ENCODE measurements at regions not wholly inside any gene's neighbourhood (a gene's known extent, or its start where the extent isn't known, plus 50 kb on each side); places are given as distances from the start of the nearest gene placed in this dataset.

DNA sequence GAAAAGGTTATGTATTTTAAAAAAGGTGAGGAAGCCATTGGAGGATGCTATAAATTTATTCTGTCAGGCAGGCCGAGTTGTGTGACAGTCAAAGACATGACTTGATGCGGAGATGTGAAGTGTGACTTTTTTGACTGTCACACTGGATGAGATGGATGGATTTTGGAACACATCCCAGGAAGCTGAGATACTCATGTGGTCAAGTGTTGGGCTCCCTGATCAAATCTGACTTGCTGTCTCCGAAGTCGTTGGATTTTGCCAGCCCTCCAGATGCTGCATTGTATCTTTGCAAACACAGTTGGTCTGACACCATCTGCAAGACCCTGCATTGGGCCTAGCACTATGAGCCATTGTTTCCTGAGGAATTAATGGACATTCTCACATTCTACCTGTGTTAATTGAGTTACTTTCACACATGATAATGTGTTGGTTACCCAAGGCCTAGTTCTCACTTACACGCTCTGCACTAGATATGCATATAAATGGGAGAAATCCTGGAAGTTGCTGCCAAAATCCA is 204.0 kb upstream of the PRKD1 start:
- no peaks in the 10 kb centered on the region for H3K4me1 ChIP-seq (ENCODE audit: control insufficient read depth, insufficient read depth, low read length)
- H3K4me3 ChIP-seq (ENCODE audit: low read depth, low read length): no peak overlapping the region
- H3K9ac ChIP-seq (ENCODE audit: low read depth, low read length): no peak overlapping the region
- H3K36me3 ChIP-seq (ENCODE audit: control insufficient read depth, insufficient read depth, low read length): no peaks in the 10 kb centered on the region
- no peaks in the 10 kb centered on the region for H3K9me3 ChIP-seq (ENCODE audit: control insufficient read depth, insufficient read depth, low read length)
- no peaks in the 10 kb centered on the region for H3K27me3 ChIP-seq (ENCODE audit: control insufficient read depth, insufficient read depth, low read length)

DNA sequence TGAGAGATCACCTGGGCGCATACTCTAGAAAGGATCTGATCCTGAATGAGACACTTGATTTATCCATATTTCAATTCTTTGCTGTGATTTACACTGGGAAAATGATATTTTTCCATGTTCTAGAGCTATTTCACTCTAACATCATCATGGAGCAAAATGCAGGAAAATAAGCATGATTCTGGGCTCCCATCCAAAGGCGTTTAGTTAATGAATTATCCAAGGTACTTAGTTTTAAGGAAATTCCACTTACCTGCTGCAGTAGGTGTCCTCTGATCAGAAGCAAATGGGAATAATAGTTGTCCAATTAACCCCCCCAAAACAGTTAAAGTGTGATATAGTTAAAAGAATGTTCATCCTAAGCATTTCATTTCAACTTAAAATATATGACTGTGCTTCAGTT is 204.5 kb upstream of the PRKD1 start:
- Histone ChIP-seq H3K4me1 (ENCODE audit: control insufficient read depth, insufficient read depth, low read length) (no peaks in the 10 kb centered on the region), H3K36me3 (ENCODE audit: control insufficient read depth, insufficient read depth, low read length) (no peaks in the 10 kb centered on the region), H3K27me3 (ENCODE audit: control insufficient read depth, insufficient read depth, low read length) (no peaks in the 10 kb centered on the region), H3K9me3 (ENCODE audit: control insufficient read depth, insufficient read depth, low read length) (no peaks in the 10 kb centered on the region), H3K4me3 (ENCODE audit: low read depth, low read length) (no peak overlapping the region), H3K9ac (ENCODE audit: low read depth, low read length) (no peak overlapping the region)

GRCh38 chr14:30134936-30135335 is 207.3 kb upstream of the PRKD1 start:
- Histone ChIP-seq H3K9me3 (ENCODE audit: control insufficient read depth, insufficient read depth, low read length) (no peaks in the 10 kb centered on the region), H3K4me3 (ENCODE audit: low read depth, low read length) (no peak overlapping the region), H3K4me1 (ENCODE audit: control insufficient read depth, insufficient read depth, low read length) (no peaks in the 10 kb centered on the region), H3K36me3 (ENCODE audit: control insufficient read depth, insufficient read depth, low read length) (no peaks in the 10 kb centered on the region), H3K9ac (ENCODE audit: low read depth, low read length) (no peak overlapping the region), H3K27me3 (ENCODE audit: control insufficient read depth, insufficient read depth, low read length) (no peaks in the 10 kb centered on the region)

DNA sequence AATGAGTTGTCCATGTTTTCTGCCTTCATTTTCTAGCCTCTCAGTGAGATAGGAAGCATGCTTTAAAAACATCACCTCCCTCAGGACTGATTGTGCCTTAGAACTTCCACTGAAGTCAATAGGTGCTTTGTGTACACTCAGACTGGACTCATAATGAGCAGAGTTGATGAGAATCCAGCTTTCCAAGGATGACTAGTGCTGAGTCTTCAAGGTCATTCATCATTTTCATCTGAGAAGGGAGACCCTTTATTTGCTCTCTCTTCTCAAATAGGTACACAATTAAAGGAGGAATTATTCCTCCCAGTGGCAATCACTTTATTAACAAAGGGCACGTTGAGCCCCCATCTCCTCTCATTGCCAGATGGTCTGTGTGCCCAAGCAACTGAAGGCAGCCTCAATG is 210.9 kb upstream of the PRKD1 start:
- Histone ChIP-seq H3K4me3 (ENCODE audit: low read depth, low read length) (no peak overlapping the region), H3K4me1 (ENCODE audit: control insufficient read depth, insufficient read depth, low read length) (no peaks in the 10 kb centered on the region), H3K9ac (ENCODE audit: low read depth, low read length) (no peak overlapping the region), H3K27me3 (ENCODE audit: control insufficient read depth, insufficient read depth, low read length) (no peaks in the 10 kb centered on the region), H3K36me3 (ENCODE audit: control insufficient read depth, insufficient read depth, low read length) (no peaks in the 10 kb centered on the region), H3K9me3 (ENCODE audit: control insufficient read depth, insufficient read depth, low read length) (no peaks in the 10 kb centered on the region)

DNA sequence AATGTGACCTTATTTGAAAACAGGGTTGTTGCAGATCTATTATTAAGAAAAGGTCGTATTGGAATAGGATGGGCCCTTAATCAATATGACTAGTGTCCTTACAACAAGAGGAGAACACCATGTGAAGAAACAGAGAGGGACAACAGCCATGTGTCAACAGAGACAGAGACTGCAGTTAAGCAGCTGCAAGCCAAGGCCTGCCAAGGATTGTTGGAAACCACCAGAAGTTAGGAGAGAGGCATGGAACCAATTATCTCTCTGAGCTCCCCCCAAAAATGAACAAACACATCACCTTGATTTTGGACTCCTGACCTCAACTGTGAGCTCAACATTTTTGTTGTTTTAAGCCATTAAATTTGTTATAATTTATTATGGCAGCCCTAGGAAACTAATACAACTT is 214.6 kb upstream of the PRKD1 start:
- H3K36me3 ChIP-seq (ENCODE audit: control insufficient read depth, insufficient read depth, low read length): no peaks in the 10 kb centered on the region
- H3K27me3 ChIP-seq (ENCODE audit: control insufficient read depth, insufficient read depth, low read length): no peaks in the 10 kb centered on the region
- no peaks in the 10 kb centered on the region for H3K4me1 ChIP-seq (ENCODE audit: control insufficient read depth, insufficient read depth, low read length)
- H3K9ac ChIP-seq (ENCODE audit: low read depth, low read length): no peak overlapping the region
- no peaks in the 10 kb centered on the region for H3K9me3 ChIP-seq (ENCODE audit: control insufficient read depth, insufficient read depth, low read length)
- no peak overlapping the region for H3K4me3 ChIP-seq (ENCODE audit: low read depth, low read length)

- Histone ChIP-seq H3K9ac (ENCODE audit: low read depth, low read length) (no peak overlapping the region), H3K4me1 (ENCODE audit: control insufficient read depth, insufficient read depth, low read length) (no peaks in the 10 kb centered on the region), H3K9me3 (ENCODE audit: control insufficient read depth, insufficient read depth, low read length) (no peaks in the 10 kb centered on the region), H3K4me3 (ENCODE audit: low read depth, low read length) (no peak overlapping the region), H3K27me3 (ENCODE audit: control insufficient read depth, insufficient read depth, low read length) (no peaks in the 10 kb centered on the region), H3K36me3 (ENCODE audit: control insufficient read depth, insufficient read depth, low read length) (no peaks in the 10 kb centered on the region)
Observed at GRCh38 chr14:30143627-30144026, 216.0 kb upstream of the PRKD1 start.

DNA sequence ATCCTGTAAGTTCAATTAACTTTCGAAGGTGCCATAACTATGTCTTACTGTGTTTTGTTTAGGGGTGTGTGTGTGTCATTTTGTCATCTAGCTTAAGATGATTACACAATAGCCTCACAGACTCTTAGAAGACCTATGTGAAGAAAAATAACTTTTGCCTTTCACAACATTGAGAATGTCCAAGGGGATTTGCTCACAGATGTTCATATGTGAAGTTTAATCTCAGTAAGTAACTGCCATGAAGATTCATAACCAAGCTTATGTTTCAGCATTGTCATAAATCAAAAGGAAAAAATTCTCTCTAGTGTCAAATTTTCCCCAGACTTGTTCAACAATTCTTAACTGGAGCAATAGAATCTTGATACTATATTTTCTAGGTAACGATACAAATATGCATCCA is 226.1 kb upstream of the PRKD1 start:
- no peak overlapping the region for H3K9ac ChIP-seq (ENCODE audit: low read depth, low read length)
- H3K9me3 ChIP-seq (ENCODE audit: control insufficient read depth, insufficient read depth, low read length): no peaks in the 10 kb centered on the region
- no peak overlapping the region for H3K4me3 ChIP-seq (ENCODE audit: low read depth, low read length)
- no peaks in the 10 kb centered on the region for H3K36me3 ChIP-seq (ENCODE audit: control insufficient read depth, insufficient read depth, low read length)
- peaks cover 2% of the 10 kb centered on the region for H3K4me1 ChIP-seq (ENCODE audit: control insufficient read depth, insufficient read depth, low read length)
- peaks cover 2% of the 10 kb centered on the region for H3K27me3 ChIP-seq (ENCODE audit: control insufficient read depth, insufficient read depth, low read length)

DNA sequence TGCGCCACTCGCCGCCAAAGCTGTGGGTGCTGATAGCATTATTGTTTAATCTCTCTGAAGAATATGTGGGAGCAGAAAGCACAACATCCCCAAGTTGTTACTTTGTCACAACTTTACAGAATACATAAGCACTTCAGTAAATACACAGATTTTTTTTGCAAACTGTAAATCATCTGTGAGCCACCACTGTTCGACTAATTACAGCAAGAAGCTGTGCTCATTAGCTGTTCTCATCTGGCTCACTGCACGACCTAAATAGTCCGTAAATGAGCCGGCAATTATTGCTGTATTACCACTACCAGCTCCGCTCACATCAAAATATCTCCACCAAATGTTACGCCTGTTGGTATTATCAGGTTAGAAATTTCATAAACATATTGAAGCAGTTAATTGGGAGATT is 228.9 kb upstream of the PRKD1 start:
- Histone ChIP-seq H3K9me3 (ENCODE audit: control insufficient read depth, insufficient read depth, low read length) (no peaks in the 10 kb centered on the region), H3K27me3 (ENCODE audit: control insufficient read depth, insufficient read depth, low read length) (peaks cover 8% of the 10 kb centered on the region), H3K36me3 (ENCODE audit: control insufficient read depth, insufficient read depth, low read length) (no peaks in the 10 kb centered on the region), H3K4me3 (ENCODE audit: low read depth, low read length) (no peak overlapping the region), H3K9ac (ENCODE audit: low read depth, low read length) (no peak overlapping the region), H3K4me1 (ENCODE audit: control insufficient read depth, insufficient read depth, low read length) (peaks cover 2% of the 10 kb centered on the region)

- H3K27me3 ChIP-seq (ENCODE audit: control insufficient read depth, insufficient read depth, low read length): peaks cover 8% of the 10 kb centered on the region
- no peak overlapping the region for H3K9ac ChIP-seq (ENCODE audit: low read depth, low read length)
- H3K4me3 ChIP-seq (ENCODE audit: low read depth, low read length): no peak overlapping the region
- no peaks in the 10 kb centered on the region for H3K9me3 ChIP-seq (ENCODE audit: control insufficient read depth, insufficient read depth, low read length)
- H3K4me1 ChIP-seq (ENCODE audit: control insufficient read depth, insufficient read depth, low read length): peaks cover 2% of the 10 kb centered on the region
- H3K36me3 ChIP-seq (ENCODE audit: control insufficient read depth, insufficient read depth, low read length): no peaks in the 10 kb centered on the region
Observed at GRCh38 chr14:30158299-30158698, 230.7 kb upstream of the PRKD1 start.

DNA sequence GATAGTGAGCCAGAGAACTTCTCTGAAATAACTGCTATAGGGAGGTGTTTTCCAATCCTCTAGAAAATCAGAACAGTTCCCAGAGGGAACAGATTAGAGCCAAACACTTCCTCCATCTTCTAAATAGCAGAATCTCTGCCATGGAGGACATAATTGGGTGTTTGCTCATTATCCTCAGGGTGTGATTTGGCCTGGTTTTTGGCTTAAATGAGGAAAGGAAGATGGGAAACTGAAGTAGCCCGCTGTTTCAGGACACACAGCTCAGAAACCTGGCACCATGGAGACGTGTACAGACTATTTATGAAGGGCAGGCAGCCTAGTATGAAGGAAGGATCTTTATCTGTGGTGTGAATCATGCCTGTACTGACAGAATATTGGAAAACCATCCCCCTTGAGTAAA is 231.7 kb upstream of the PRKD1 start:
- Histone ChIP-seq H3K4me1 (ENCODE audit: control insufficient read depth, insufficient read depth, low read length) (peaks cover 2% of the 10 kb centered on the region), H3K9ac (ENCODE audit: low read depth, low read length) (no peak overlapping the region), H3K9me3 (ENCODE audit: control insufficient read depth, insufficient read depth, low read length) (no peaks in the 10 kb centered on the region), H3K4me3 (ENCODE audit: low read depth, low read length) (no peak overlapping the region), H3K36me3 (ENCODE audit: control insufficient read depth, insufficient read depth, low read length) (no peaks in the 10 kb centered on the region), H3K27me3 (ENCODE audit: control insufficient read depth, insufficient read depth, low read length) (peaks cover 8% of the 10 kb centered on the region)

GRCh38 chr14:30160608-30161007 is 233.0 kb upstream of the PRKD1 start:
- H3K9me3 ChIP-seq (ENCODE audit: control insufficient read depth, insufficient read depth, low read length): no peaks in the 10 kb centered on the region
- peaks cover 8% of the 10 kb centered on the region for H3K27me3 ChIP-seq (ENCODE audit: control insufficient read depth, insufficient read depth, low read length)
- H3K4me1 ChIP-seq (ENCODE audit: control insufficient read depth, insufficient read depth, low read length): peaks cover 2% of the 10 kb centered on the region
- H3K9ac ChIP-seq (ENCODE audit: low read depth, low read length): no peak overlapping the region
- H3K36me3 ChIP-seq (ENCODE audit: control insufficient read depth, insufficient read depth, low read length): no peaks in the 10 kb centered on the region
- no peak overlapping the region for H3K4me3 ChIP-seq (ENCODE audit: low read depth, low read length)

- H3K4me3 ChIP-seq (ENCODE audit: low read depth, low read length): no peak overlapping the region
- H3K9ac ChIP-seq (ENCODE audit: low read depth, low read length): no peak overlapping the region
- no peaks in the 10 kb centered on the region for H3K36me3 ChIP-seq (ENCODE audit: control insufficient read depth, insufficient read depth, low read length)
- peaks cover 2% of the 10 kb centered on the region for H3K4me1 ChIP-seq (ENCODE audit: control insufficient read depth, insufficient read depth, low read length)
- no peaks in the 10 kb centered on the region for H3K9me3 ChIP-seq (ENCODE audit: control insufficient read depth, insufficient read depth, low read length)
- peaks cover 8% of the 10 kb centered on the region for H3K27me3 ChIP-seq (ENCODE audit: control insufficient read depth, insufficient read depth, low read length)
Observed at GRCh38 chr14:30162066-30162465, 234.4 kb upstream of the PRKD1 start.

DNA sequence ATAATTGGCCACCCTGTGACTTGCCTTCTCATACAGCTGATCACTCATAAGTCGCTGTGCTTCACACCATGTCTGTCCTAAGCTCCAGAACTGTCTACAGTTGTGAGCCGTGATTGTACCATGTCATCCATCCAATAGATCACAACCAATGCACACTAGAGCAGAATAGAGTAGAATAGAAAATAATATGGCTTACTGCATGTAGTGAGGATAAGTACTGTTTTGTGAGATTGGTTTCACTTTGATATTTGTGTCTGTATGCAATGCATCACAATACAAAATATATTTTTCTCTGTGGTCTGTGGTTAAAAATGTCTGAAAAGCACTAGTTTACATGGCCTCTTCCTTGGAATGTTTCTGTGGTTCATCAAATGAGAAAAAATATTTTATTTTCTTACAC is 237.6 kb upstream of the PRKD1 start:
- Histone ChIP-seq H3K4me1 (ENCODE audit: control insufficient read depth, insufficient read depth, low read length) (no peaks in the 10 kb centered on the region), H3K4me3 (ENCODE audit: low read depth, low read length) (no peak overlapping the region), H3K27me3 (ENCODE audit: control insufficient read depth, insufficient read depth, low read length) (peaks cover 2% of the 10 kb centered on the region), H3K9ac (ENCODE audit: low read depth, low read length) (no peak overlapping the region), H3K9me3 (ENCODE audit: control insufficient read depth, insufficient read depth, low read length) (no peaks in the 10 kb centered on the region), H3K36me3 (ENCODE audit: control insufficient read depth, insufficient read depth, low read length) (no peaks in the 10 kb centered on the region)

All from iPS-15b (cell line).